Smooth muscle cell (in vitro differentiated cells): ENCODE measurements at regions not wholly inside any gene's neighbourhood (a gene's known extent, or its start where the extent isn't known, plus 50 kb on each side); places are given as distances from the start of the nearest gene placed in this dataset.

Experiments
- DNase-seq: peaks from one replicate; lab custom pipeline; 2025; ENCODE audit not compliant: unreplicated experiment; lab: John Stamatoyannopoulos, UW
- H2AFZ ChIP-seq: fragments of 200-600 bp; sonication (generic); 2 replicates; pipeline ENCODE4 v1.6.0; 2016; ENCODE audit warnings: antibody characterized with exemption, low read depth, mild to moderate bottlenecking
- H3F3A ChIP-seq: fragments of 200-600 bp; sonication (generic); 2 replicates; pipeline ENCODE4 v1.6.0; 2017; ENCODE audit warnings: antibody characterized with exemption, low read depth
- H3K27ac ChIP-seq: fragments of 200-600 bp; sonication (generic); 2 replicates; pipeline ENCODE4 v1.5.1; 2016; ENCODE audit warnings: low read depth, mild to moderate bottlenecking
- H3K27me3 ChIP-seq: fragments of 200-600 bp; sonication (generic); 2 replicates; pipeline ENCODE4 v1.6.1; 2016; ENCODE audit warnings: low read depth, mild to moderate bottlenecking
- H3K36me3 ChIP-seq: fragments of 200-600 bp; sonication (generic); 2 replicates; pipeline ENCODE4 v1.5.1; 2016; ENCODE audit warnings: low read depth
- H3K4me1 ChIP-seq: fragments of 200-600 bp; sonication (generic); 2 replicates; pipeline ENCODE4 v1.5.1; 2016; ENCODE audit warnings: low read depth
- H3K4me2 ChIP-seq: fragments of 200-600 bp; sonication (generic); 2 replicates; pipeline ENCODE4 v1.6.0; 2016; ENCODE audit warnings: mild to moderate bottlenecking
- H3K4me3 ChIP-seq: fragments of 200-600 bp; sonication (generic); 2 replicates; pipeline ENCODE4 v1.5.1; 2016; ENCODE audit warnings: mild to moderate bottlenecking
- H3K79me2 ChIP-seq: fragments of 200-600 bp; sonication (generic); 2 replicates; pipeline ENCODE4 v1.6.0; 2016; ENCODE audit warnings: low read depth, mild to moderate bottlenecking
- H3K9ac ChIP-seq: fragments of 200-600 bp; sonication (generic); 2 replicates; pipeline ENCODE4 v1.6.0; 2016; ENCODE audit warnings: low read depth
- H3K9me3 ChIP-seq: fragments of 200-600 bp; sonication (generic); replicated peaks from 2 replicates; pipeline ENCODE4 v1.5.1; 2016; ENCODE audit warnings: low read depth
- H4K20me1 ChIP-seq: fragments of 200-600 bp; sonication (generic); 2 replicates; pipeline ENCODE4 v1.6.0; 2016; ENCODE audit warnings: low read depth
- WGBS: methylation state at CpG from one replicate; pipeline ENCODE4 v1.1.7; 2016; ENCODE audit warnings: low lambda C conversion rate; 5-methylcytosine and 5-hydroxymethylcytosine counted together
- TF ChIP-seq, protein P1 (sequence below): fragments of 200-600 bp; sonication (generic); IDR thresholded peaks from 2 replicates; pipeline ENCODE4 v1.5.1; 2017; ENCODE audit warnings: borderline replicate concordance, mild to moderate bottlenecking, antibody characterized with exemption; ENCODE audit not compliant: insufficient read depth, poor library complexity, severe bottlenecking

DNA sequence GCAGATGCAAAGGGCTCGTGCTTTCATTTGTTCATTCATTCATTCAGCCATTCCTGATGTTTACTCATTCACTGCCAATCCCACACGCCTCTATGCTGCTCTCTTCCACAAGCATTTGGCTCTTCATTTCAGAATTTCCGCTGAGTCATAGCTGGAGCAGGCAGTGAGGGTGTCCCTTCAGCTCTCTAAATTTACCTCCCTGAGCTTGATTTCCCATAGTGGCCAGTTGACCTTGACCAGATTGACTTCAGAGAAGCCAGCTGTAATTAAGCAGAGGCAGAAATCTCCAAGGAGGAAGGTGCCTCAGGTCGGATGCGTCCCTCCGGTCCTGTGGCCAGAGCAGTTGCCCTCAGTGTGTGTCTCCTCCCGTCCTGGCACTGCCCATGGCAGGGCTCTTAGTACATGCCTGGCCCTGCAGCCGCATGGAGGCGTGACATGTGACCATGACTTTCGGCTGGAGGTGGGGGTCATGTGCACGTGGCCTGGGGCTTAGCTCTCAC lies 267.2 kb upstream of the ECI2 start:
- DNase-seq, result no peak
- H4K20me1 ChIP-seq, result no peaks in the 10 kb centered on the region
- H3K9ac ChIP-seq, result no peak overlapping the region

DNA sequence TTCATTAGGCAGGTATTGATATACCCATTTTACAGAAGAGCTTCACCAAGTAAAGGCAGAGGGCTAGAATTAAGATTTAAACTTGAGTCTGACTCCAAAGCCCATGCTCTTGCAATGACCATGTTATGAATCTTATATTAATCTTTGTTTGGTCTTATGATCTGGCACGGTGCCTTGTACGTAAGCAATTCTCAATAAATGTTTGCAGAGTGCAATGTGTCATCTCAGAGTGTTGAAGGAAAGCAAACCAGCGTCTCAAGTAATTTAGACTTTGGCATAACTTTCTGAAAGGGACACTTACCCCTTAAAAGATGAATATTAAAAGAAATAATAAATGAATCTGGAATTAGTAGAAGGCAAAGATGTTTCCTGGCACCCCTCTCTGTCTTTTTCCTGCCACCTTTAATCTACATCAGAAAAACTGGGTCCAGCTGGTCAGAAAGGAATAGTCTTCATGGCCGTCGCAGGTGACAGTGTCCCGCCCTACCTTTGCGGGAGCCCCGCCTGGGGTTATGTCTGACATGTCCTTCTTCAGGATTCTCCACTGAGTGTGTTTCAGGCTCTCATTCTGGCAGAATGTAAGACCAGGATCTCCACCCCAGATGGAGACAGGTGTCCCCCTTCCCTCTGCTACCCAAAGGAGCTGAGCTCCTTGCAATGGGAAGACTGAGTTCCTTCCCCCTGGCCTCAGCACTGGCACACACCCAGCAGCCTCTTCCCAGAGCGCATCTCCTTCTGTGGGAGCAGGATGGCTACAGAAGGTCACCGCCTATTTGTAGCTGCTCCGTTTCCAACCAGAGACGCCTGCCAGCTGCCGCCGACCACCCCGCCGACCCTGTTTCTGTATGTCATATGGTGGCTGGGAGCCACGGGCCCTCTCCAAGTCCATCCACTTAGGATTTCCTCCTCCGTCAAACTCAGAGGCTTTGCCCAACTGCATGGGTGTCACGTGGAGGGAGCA lies 266.3 kb upstream of the ECI2 start:
- Histone ChIP-seq H3K79me2 (no peaks in the 10 kb centered on the region), H4K20me1 (no peaks in the 10 kb centered on the region), H3K36me3 (no peaks in the 10 kb centered on the region), H3K9ac (no peak overlapping the region), H3F3A (no peaks in the 10 kb centered on the region), H2AFZ (no peak overlapping the region), H3K4me3 (no peak overlapping the region), H3K27me3 (no peaks in the 10 kb centered on the region), H3K4me1 (peaks cover 10% of the 10 kb centered on the region), H3K4me2 (no peak overlapping the region), H3K27ac (no peak overlapping the region), H3K9me3 (no peaks in the 10 kb centered on the region)
- TF ChIP-seq, protein P1, sequence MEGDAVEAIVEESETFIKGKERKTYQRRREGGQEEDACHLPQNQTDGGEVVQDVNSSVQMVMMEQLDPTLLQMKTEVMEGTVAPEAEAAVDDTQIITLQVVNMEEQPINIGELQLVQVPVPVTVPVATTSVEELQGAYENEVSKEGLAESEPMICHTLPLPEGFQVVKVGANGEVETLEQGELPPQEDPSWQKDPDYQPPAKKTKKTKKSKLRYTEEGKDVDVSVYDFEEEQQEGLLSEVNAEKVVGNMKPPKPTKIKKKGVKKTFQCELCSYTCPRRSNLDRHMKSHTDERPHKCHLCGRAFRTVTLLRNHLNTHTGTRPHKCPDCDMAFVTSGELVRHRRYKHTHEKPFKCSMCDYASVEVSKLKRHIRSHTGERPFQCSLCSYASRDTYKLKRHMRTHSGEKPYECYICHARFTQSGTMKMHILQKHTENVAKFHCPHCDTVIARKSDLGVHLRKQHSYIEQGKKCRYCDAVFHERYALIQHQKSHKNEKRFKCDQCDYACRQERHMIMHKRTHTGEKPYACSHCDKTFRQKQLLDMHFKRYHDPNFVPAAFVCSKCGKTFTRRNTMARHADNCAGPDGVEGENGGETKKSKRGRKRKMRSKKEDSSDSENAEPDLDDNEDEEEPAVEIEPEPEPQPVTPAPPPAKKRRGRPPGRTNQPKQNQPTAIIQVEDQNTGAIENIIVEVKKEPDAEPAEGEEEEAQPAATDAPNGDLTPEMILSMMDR, result no peak
- DNase-seq, result no peak
- WGBS, result 93% methylated on average over 19 of the region's 19 CpGs

More for the DNA sequence above, 267.2 kb upstream of the ECI2 start:
- Histone ChIP-seq H2AFZ (no peak overlapping the region), H3K27me3 (no peaks in the 10 kb centered on the region), H3K27ac (no peak overlapping the region), H3K4me1 (peaks cover 10% of the 10 kb centered on the region), H3K79me2 (no peaks in the 10 kb centered on the region), H3K4me3 (no peak overlapping the region), H3K9me3 (no peaks in the 10 kb centered on the region), H3F3A (no peaks in the 10 kb centered on the region), H3K36me3 (no peaks in the 10 kb centered on the region), H3K4me2 (no peak overlapping the region)
- 73% methylated on average over 11 of the region's 11 CpGs for WGBS
- TF ChIP-seq, protein P1, result no peak

DNA sequence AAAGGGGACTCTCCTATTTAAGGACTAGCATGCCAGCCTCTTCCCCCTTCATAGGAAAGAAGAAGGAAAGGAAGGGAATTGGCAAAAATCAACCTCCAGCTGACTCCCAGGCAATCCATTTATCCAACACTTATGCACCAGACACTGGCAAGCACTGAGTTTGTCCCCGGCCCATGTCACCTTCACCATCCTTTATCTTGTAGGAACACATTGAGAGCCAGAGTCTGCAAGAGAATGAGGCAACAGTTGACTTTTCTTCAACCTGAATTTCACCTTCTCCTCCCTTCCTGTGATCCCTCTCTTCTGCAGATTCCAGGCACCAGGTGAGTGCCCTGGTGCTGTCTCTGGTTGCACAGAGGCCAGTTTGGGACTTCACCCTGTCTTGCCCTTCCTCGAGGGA lies 264.3 kb upstream of the ECI2 start:
- 87% methylated on average over 2 of the region's 2 CpGs for WGBS
- H3K4me2 ChIP-seq, result no peak overlapping the region
- no peaks in the 10 kb centered on the region for H3K79me2 ChIP-seq
- no peak overlapping the region for H3K4me3 ChIP-seq
- H4K20me1 ChIP-seq, result no peaks in the 10 kb centered on the region
- no peaks in the 10 kb centered on the region for H3K36me3 ChIP-seq
- DNase-seq, result no peak
- no peak overlapping the region for H3K9ac ChIP-seq
- no peaks in the 10 kb centered on the region for H3F3A ChIP-seq
- TF ChIP-seq, protein P1, result no peak
- H3K9me3 ChIP-seq, result no peaks in the 10 kb centered on the region
- H3K4me1 ChIP-seq, result peaks cover 3% of the 10 kb centered on the region
- H3K27me3 ChIP-seq, result no peaks in the 10 kb centered on the region
- no peak overlapping the region for H3K27ac ChIP-seq
- H2AFZ ChIP-seq, result no peak overlapping the region

DNA sequence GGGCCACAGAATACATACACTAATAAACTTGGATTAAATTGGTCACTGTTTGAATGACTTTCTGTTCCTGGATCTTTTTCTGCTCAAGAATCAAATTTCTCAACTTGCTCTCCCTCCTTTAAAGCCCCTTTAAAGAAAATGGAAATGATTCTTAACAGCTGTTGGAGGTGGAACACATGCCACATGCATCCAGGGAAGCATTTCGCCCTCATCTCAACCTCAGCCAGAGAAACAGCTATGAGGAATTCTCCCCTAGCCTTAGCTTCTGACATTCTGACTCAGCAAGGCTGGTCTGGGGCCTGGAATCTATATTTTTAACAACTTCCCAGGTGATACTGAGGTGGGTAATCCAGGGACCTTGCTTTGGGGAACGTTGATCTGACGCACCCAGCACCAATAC lies 263.4 kb upstream of the ECI2 start:
- DNase-seq, result no peak
- no peaks in the 10 kb centered on the region for H3K36me3 ChIP-seq
- H3K4me2 ChIP-seq, result no peak overlapping the region
- 89% methylated on average over 3 of the region's 3 CpGs for WGBS
- H3K4me3 ChIP-seq, result no peak overlapping the region
- no peaks in the 10 kb centered on the region for H4K20me1 ChIP-seq
- H3K9ac ChIP-seq, result no peak overlapping the region
- peaks cover 6% of the 10 kb centered on the region for H3K4me1 ChIP-seq
- no peaks in the 10 kb centered on the region for H3K79me2 ChIP-seq
- H3K27ac ChIP-seq, result no peak overlapping the region
- H2AFZ ChIP-seq, result no peak overlapping the region
- no peaks in the 10 kb centered on the region for H3K27me3 ChIP-seq
- H3K9me3 ChIP-seq, result no peaks in the 10 kb centered on the region
- TF ChIP-seq, protein P1, result no peak
- H3F3A ChIP-seq, result no peaks in the 10 kb centered on the region
